T-helper 2 cell treated with Interferon-gamma antibody and Interleukin-4, amounts not matched to agents 5 μg/mL and 100 μg/mL, for 36 hours (primary cell): ENCODE measurements at regions not wholly inside any gene's neighbourhood (a gene's known extent, or its start where the extent isn't known, plus 50 kb on each side); places are given as distances from the start of the nearest gene placed in this dataset.

Experiments
- DNase-seq: peaks from one replicate; pipeline ENCODE4 v3.0.0; 2021; ENCODE audit warnings: low spot score
- H3K27ac Mint-ChIP-seq: one replicate; pipeline ENCODE4 v1.8.0; 2021; ENCODE audit warnings: mild to moderate bottlenecking, mixed read lengths
- H3K27me3 Mint-ChIP-seq: one replicate; pipeline ENCODE4 v1.8.0; 2021; ENCODE audit warnings: low read depth, mixed read lengths
- H3K36me3 Mint-ChIP-seq: one replicate; pipeline ENCODE4 v1.8.0; 2021; ENCODE audit warnings: low read depth, mixed read lengths
- H3K4me1 Mint-ChIP-seq: one replicate; pipeline ENCODE4 v1.8.0; 2021; ENCODE audit warnings: low read depth, mixed read lengths
- H3K4me3 Mint-ChIP-seq: one replicate; pipeline ENCODE4 v1.8.0; 2022; ENCODE audit warnings: mild to moderate bottlenecking, moderate library complexity, mixed read lengths
- H3K9me3 Mint-ChIP-seq: one replicate; pipeline ENCODE4 v1.8.0; 2021; ENCODE audit warnings: mixed read lengths

- DNase-seq: peak; percentile 23
- peaks cover 20% of the 10 kb centered on the region for H3K27me3 Mint-ChIP-seq
Measured at GRCh38 chr6:87909849-87910248, 137.8 kb upstream of the SPACA1 start.

DNA sequence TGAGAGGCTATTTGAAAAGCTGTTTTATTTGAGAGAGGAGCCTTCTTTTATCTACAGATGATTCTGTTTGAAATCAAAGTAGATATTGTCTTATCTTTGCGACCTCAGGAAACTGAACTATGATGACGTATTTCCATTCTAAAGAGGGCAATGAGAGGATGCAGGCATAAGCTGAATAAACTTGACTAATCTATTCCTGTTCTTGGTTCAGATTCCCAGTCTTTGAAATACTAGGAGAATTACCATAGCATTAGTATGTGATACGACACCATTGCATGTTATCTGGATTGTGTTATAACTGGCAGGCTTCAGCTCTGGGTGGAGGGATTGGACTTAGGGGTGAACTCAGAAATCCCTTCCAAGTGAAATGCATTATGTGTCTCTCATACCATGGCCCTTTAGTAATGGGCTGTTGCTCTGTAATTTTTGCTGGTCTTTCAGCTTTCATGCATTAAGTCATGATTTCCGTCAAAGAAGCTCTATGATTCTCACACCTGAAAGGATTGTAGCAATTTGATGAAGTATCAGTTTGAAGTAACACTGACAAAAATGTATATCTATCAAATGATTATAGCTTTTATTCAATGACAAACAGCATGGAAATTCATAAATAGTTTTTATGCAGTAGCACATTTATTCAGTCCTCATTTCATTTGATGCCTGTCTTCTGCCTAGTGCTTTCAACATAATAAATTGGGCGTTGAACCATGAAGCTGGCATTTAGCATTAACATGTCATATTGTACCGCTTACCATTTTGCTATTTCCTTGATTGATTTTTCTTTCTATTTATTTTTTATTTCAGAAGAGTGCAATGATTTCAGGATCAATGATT lies 138.4 kb upstream of the SPACA1 start:
- Mint-ChIP-seq H3K4me1 (peaks cover 55% of the 10 kb centered on the region), H3K27me3 (peaks cover 20% of the 10 kb centered on the region), H3K4me3 (peak overlapping the region; percentile 69), H3K9me3 (peaks cover 4% of the 10 kb centered on the region), H3K27ac (peak overlapping the region; percentile 56), H3K36me3 (peaks cover 5% of the 10 kb centered on the region)
- no peak for DNase-seq

More at GRCh38 chr6:87909849-87910248, 137.8 kb upstream of the SPACA1 start:
- peaks cover 4% of the 10 kb centered on the region for H3K9me3 Mint-ChIP-seq
- no peak overlapping the region for H3K27ac Mint-ChIP-seq
- peaks cover 5% of the 10 kb centered on the region for H3K36me3 Mint-ChIP-seq
- H3K4me3 Mint-ChIP-seq: no peak overlapping the region
- peaks cover 54% of the 10 kb centered on the region for H3K4me1 Mint-ChIP-seq

DNA sequence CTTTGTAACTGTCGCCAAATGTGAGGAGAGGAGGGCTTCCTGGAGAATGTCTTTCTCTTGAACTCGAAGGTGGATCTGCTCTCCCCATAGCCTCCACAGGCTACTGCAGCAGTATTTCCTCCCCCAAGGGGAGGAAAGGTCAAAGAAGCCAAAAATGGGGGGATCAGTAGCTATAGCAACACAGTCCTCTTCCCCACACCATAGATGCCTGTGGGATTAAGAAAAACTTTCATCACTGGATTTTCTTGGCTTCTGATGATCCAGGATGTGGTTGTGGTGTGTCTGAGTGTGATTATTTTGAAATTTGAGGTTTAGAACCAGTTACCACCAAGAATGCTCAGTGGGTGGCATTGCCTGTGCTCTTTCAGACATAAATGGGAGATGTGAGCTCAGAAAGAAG lies 140.1 kb upstream of the SPACA1 start:
- H3K27me3 Mint-ChIP-seq: peaks cover 28% of the 10 kb centered on the region
- peaks cover 5% of the 10 kb centered on the region for H3K36me3 Mint-ChIP-seq
- peaks cover 4% of the 10 kb centered on the region for H3K9me3 Mint-ChIP-seq
- peak overlapping the region; percentile 69 for H3K27ac Mint-ChIP-seq
- peak; percentile 52 for DNase-seq
- peak overlapping the region; percentile 72 for H3K4me3 Mint-ChIP-seq
- peaks cover 54% of the 10 kb centered on the region for H3K4me1 Mint-ChIP-seq

GRCh38 chr6:87905101-87905641 lies 142.5 kb upstream of the SPACA1 start:
- H3K4me1 Mint-ChIP-seq: peaks cover 44% of the 10 kb centered on the region
- peaks cover 21% of the 10 kb centered on the region for H3K27me3 Mint-ChIP-seq
- H3K9me3 Mint-ChIP-seq: no peaks in the 10 kb centered on the region
- no peak overlapping the region for H3K27ac Mint-ChIP-seq
- H3K4me3 Mint-ChIP-seq: no peak overlapping the region
- DNase-seq: no peak
- peaks cover 5% of the 10 kb centered on the region for H3K36me3 Mint-ChIP-seq

DNA sequence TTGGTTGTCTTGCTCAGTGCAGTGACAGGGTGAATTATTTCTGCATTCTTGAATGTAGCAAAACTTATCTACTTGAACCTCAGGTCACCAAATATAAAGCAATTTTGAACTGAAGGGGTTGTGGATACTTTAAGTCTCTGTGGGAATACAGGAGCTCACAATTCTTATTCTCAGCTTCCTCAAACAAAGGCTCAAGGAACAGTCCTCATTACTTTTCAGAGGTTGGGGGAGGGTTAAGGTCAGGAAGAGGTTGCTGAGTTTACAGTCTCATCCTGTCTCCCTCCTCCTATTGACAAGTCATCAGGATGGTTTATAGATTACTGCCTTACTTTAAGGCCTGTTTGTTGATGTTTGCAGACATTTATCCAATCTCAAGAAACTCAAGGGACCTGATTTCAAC lies 143.6 kb upstream of the SPACA1 start:
- H3K27me3 Mint-ChIP-seq: peaks cover 21% of the 10 kb centered on the region
- peaks cover 3% of the 10 kb centered on the region for H3K36me3 Mint-ChIP-seq
- H3K27ac Mint-ChIP-seq: no peak overlapping the region

GRCh38 chr6:87903323-87903722 lies 144.3 kb upstream of the SPACA1 start:
- Mint-ChIP-seq H3K27ac (no peak overlapping the region), H3K4me1 (peaks cover 30% of the 10 kb centered on the region), H3K27me3 (peaks cover 20% of the 10 kb centered on the region), H3K4me3 (no peak overlapping the region), H3K36me3 (peaks cover 3% of the 10 kb centered on the region), H3K9me3 (no peaks in the 10 kb centered on the region)
- DNase-seq: no peak

More for the DNA sequence above, 143.6 kb upstream of the SPACA1 start:
- Mint-ChIP-seq H3K9me3 (no peaks in the 10 kb centered on the region), H3K4me1 (peaks cover 36% of the 10 kb centered on the region), H3K4me3 (no peak overlapping the region)
- no peak for DNase-seq

- Mint-ChIP-seq H3K36me3 (no peaks in the 10 kb centered on the region), H3K27ac (no peak overlapping the region)
Measured at GRCh38 chr6:87902383-87902782, 145.3 kb upstream of the SPACA1 start.

DNA sequence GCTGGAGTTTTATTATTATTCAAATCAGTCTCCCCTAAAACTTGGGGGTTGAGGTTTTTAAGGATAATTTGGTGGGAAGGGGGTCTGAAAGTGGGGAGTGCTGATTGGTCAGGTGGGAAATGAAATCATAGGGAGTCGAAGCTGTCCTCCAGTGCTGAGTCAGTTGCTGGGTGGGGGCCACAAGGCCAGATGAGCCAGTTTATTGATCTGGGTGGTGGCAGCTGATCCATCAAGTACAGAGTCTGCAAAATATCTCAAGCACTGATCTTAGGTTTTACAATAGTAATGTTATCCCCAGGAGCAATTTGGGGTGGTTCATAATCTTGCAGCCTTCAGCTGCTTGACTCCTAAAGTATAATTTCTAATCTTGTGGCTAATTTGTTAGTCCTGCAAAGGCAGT lies 146.0 kb upstream of the SPACA1 start:
- Mint-ChIP-seq H3K4me1 (peaks cover 14% of the 10 kb centered on the region), H3K27ac (no peak overlapping the region), H3K36me3 (no peaks in the 10 kb centered on the region), H3K9me3 (no peaks in the 10 kb centered on the region), H3K4me3 (no peak overlapping the region), H3K27me3 (peaks cover 17% of the 10 kb centered on the region)
- DNase-seq: no peak

More at GRCh38 chr6:87902383-87902782, 145.3 kb upstream of the SPACA1 start:
- Mint-ChIP-seq H3K27me3 (peaks cover 20% of the 10 kb centered on the region), H3K4me3 (no peak overlapping the region), H3K9me3 (no peaks in the 10 kb centered on the region), H3K4me1 (peaks cover 21% of the 10 kb centered on the region)
- DNase-seq: no peak

DNA sequence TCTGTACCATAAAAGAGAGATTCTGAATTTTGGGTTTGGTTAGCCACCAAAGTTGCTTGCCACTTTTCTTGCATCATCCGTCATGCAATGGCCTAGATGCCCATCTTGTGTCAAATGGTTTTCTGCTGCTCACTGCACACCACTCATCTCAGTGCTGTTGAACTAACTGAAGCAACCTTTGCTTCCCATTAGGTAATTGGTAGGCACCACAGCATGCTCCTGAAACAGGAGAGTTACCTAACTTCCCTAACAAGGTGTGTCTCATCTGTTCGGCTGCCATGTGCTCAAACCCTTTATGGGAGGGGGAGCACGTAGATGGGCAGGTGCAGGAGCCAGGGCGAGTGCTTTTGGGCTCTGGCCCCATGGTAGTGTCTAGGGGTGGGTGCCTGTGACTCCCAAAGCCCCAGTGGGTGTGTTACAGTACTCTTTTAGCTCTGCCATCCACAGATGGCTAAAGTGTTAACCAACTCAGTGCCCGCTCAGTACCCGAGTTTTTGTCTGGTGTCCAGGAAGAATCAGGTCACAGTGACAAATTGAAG lies 147.4 kb upstream of the SPACA1 start:
- Mint-ChIP-seq H3K4me1 (peaks cover 8% of the 10 kb centered on the region), H3K27me3 (peaks cover 14% of the 10 kb centered on the region), H3K36me3 (no peaks in the 10 kb centered on the region), H3K4me3 (no peak overlapping the region), H3K9me3 (no peaks in the 10 kb centered on the region), H3K27ac (no peak overlapping the region)
- no peak for DNase-seq

- H3K4me1 Mint-ChIP-seq: peaks cover 8% of the 10 kb centered on the region
- no peak overlapping the region for H3K4me3 Mint-ChIP-seq
- no peak for DNase-seq
- H3K9me3 Mint-ChIP-seq: no peaks in the 10 kb centered on the region
- peaks cover 19% of the 10 kb centered on the region for H3K27me3 Mint-ChIP-seq
- no peaks in the 10 kb centered on the region for H3K36me3 Mint-ChIP-seq
- no peak overlapping the region for H3K27ac Mint-ChIP-seq
Measured at GRCh38 chr6:87899499-87900147, 148.0 kb upstream of the SPACA1 start.

DNA sequence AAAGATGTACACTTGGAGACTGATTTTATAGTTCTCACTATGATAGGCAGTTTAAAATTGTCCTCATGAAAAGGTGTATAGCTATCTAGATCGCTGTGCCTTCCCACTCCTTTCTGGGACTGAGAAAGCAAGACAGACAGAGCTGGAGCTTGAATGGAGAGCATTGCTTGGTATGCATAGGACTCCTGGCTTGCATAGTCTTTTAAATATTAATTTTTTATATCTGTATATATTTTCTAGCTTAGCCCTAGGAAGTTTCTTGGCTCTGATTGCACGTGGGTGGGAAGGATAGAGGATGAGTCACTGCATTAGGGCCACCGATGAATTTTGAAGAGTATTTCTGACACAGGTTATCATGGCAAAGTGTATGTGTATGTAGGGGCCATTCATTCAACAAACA lies 150.0 kb upstream of the SPACA1 start:
- no peaks in the 10 kb centered on the region for H3K9me3 Mint-ChIP-seq
- H3K36me3 Mint-ChIP-seq: no peaks in the 10 kb centered on the region
- H3K27ac Mint-ChIP-seq: no peak overlapping the region

GRCh38 chr6:87897013-87897412 lies 150.6 kb upstream of the SPACA1 start:
- no peaks in the 10 kb centered on the region for H3K4me1 Mint-ChIP-seq
- H3K4me3 Mint-ChIP-seq: no peak overlapping the region

More for the DNA sequence above, 150.0 kb upstream of the SPACA1 start:
- Mint-ChIP-seq H3K27me3 (peaks cover 13% of the 10 kb centered on the region), H3K4me1 (no peaks in the 10 kb centered on the region), H3K4me3 (no peak overlapping the region)
- no peak for DNase-seq

GRCh38 chr6:87887266-87887665 lies 160.4 kb upstream of the SPACA1 start:
- H3K27ac Mint-ChIP-seq: no peak overlapping the region

More at GRCh38 chr6:87897013-87897412, 150.6 kb upstream of the SPACA1 start:
- no peak for DNase-seq
- no peaks in the 10 kb centered on the region for H3K36me3 Mint-ChIP-seq
- no peaks in the 10 kb centered on the region for H3K9me3 Mint-ChIP-seq
- no peak overlapping the region for H3K27ac Mint-ChIP-seq
- peaks cover 18% of the 10 kb centered on the region for H3K27me3 Mint-ChIP-seq

DNA sequence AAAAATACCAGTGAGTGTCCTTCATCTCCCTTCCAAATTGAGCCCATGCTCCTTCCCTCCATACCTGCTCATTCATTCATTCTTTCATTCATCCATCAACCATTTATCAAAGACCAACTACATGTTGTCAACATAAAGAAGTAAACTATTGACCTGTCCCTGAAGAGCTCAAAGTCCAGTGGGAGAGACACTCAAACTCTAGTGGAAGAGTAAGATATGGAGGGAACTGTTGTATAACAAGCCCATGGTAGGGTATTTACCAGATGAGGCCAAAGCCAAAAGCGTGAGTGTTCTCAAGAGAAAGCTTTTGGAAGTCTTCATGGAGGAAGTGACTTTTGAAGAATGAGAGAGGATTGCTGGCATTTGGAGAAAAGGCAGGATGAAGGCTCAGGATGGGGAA lies 163.4 kb upstream of the SPACA1 start:
- DNase-seq: no peak
- Mint-ChIP-seq H3K9me3 (peaks cover 11% of the 10 kb centered on the region), H3K27ac (no peak overlapping the region), H3K4me3 (no peak overlapping the region), H3K36me3 (no peaks in the 10 kb centered on the region), H3K4me1 (no peaks in the 10 kb centered on the region), H3K27me3 (peaks cover 22% of the 10 kb centered on the region)

More at GRCh38 chr6:87887266-87887665, 160.4 kb upstream of the SPACA1 start:
- Mint-ChIP-seq H3K27me3 (peaks cover 26% of the 10 kb centered on the region), H3K36me3 (no peaks in the 10 kb centered on the region), H3K4me3 (no peak overlapping the region), H3K9me3 (peaks cover 5% of the 10 kb centered on the region), H3K4me1 (no peaks in the 10 kb centered on the region)
- no peak for DNase-seq
